ENCODE measurements at regions not wholly inside any gene's neighbourhood (a gene's known extent, or its start where the extent isn't known, plus 50 kb on each side); places are given as distances from the start of the nearest gene placed in this dataset.
A peak's percentile ranks its signal among the peaks of the same experiment; 100 is the strongest.
"Not testable (repeated sequence)": the region's sequence is repeated elsewhere in the genome, so short reads cannot be mapped to it uniquely, and the experiment has no call there.

- no peak for FAIRE-seq
- DNase-seq (ENCODE audit: low spot score) = peak; percentile 2
Measured at GRCh38 chr7:118777308-118777707, 552.8 kb downstream of the ANKRD7 start.

GRCh38 chr7:118792682-118793081 is 568.2 kb downstream of the ANKRD7 start:
- FAIRE-seq (no peak), DNase-seq (ENCODE audit: low spot score) (no peak)

GRCh38 chr7:118793582-118793981 is 569.1 kb downstream of the ANKRD7 start:
- FAIRE-seq = no peak
- no peak for DNase-seq (ENCODE audit: low spot score)

- FAIRE-seq (no peak), DNase-seq (ENCODE audit: low spot score) (no peak)
Measured at GRCh38 chr7:118794419-118794818, 569.9 kb downstream of the ANKRD7 start.

DNA sequence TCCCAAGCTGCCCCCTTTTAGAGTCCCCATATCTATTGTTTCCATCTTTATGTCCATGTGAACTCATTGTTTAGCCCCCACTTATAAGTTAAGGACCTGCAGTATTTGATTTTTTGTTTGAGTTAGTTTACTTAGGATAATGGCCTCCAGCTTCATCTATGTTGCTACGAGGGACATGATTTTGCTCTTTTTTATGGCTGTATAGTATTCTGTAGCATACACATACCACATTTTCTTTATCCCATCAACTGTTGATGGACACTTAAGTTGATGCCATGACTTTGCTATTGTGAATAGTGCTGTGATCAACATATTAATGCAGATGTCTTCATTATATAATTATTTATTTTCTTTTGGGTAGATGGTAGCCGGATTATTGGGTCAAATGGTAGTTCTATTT is 576.9 kb downstream of the ANKRD7 start:
- no peak for FAIRE-seq

DNA sequence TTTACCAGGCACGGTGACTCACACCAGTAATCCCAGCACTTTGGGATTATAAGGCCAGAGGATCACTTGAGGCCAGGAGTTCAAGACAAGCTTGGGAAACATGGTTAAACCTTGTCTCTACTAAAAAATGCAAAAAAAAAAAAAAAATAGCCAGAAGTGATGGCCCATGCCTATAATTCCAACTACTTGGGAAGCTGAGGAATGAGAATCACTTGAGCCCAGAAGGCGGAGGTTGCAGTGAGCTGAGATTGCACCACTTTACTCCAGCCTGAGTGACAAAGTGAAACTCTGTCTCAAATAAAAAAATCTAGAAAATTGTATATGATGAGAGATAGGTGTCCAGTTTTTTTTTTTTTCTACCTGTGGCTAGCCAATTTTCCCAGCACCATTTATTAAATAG is 578.2 kb downstream of the ANKRD7 start:
- FAIRE-seq (no peak), DNase-seq (ENCODE audit: low spot score) (no peak)

More for the DNA sequence above, 576.9 kb downstream of the ANKRD7 start:
- DNase-seq (ENCODE audit: low spot score) = no peak

GRCh38 chr7:118826246-118826645 is 601.7 kb downstream of the ANKRD7 start:
- no peak for FAIRE-seq
- no peak for DNase-seq (ENCODE audit: low spot score)

- no peak for FAIRE-seq
- DNase-seq (ENCODE audit: low spot score) = no peak
Measured at GRCh38 chr7:118836933-118837332, 612.4 kb downstream of the ANKRD7 start.

DNA sequence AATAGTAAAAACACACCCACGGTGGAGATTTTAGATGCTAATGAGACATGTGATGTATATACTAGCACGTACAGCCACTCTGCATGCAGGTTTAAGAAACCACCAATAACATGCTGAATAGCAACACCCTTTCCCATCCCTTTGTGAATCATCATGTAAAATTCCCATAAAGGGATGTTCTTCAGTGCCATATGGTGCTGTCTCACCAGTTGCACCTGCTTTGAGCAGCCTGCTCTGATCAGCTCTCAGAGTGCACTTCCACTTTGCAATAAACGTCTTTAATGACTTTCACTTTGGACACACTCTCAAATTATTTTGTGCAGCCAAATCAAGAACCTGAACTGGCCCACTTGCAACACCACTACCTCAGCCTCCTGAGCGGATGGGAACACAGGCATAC is 615.0 kb downstream of the ANKRD7 start:
- no peak for DNase-seq (ENCODE audit: low spot score)

GRCh38 chr7:118843456-118843855 is 619.0 kb downstream of the ANKRD7 start:
- no peak for FAIRE-seq
- DNase-seq (ENCODE audit: low spot score) = no peak

More for the DNA sequence above, 615.0 kb downstream of the ANKRD7 start:
- FAIRE-seq = no peak

DNA sequence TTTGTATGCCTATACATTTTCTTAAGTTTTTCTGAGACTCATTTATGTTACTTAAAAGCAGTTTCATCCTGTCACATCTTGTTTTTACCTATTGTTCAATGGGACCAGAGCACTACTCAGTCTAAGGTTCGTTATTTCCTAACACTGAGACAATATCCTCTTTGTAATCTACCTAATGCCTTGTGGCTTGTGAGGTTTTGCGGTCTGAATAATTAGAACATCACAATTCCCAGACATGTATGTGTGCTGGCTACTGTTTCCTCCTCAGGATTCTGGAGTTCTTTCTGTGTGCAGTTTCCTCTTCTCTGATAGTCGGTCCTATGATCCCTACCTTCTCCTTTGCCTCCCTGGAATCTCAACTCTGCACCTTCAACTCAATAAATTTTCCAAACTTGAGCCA is 620.2 kb downstream of the ANKRD7 start:
- FAIRE-seq (no peak), DNase-seq (ENCODE audit: low spot score) (peak; percentile 33)

- DNase-seq (ENCODE audit: low spot score) (no peak), FAIRE-seq (no peak)
Measured at GRCh38 chr7:118845791-118846190, 621.3 kb downstream of the ANKRD7 start.

- DNase-seq (ENCODE audit: low spot score) (no peak), FAIRE-seq (no peak)
Measured at GRCh38 chr7:118846977-118847376, 622.5 kb downstream of the ANKRD7 start.

DNA sequence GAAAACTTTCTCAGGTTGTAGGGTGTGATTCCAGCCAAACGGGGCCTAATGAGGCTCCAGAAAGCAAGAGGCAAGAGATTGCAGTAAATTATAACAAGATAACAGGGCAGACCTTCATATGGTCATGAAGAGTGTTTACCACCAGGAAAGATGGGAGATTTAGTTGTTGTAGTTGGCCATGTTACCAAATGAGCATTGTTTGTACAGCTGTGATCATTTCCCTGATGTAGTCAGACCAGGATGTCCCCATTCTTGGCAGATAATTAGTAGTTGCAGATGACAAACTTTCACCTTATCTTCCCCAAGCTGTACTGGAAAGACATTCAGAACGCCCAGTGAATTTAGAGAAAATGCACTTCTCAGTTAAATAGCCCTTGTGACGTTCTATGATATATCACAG is 630.8 kb downstream of the ANKRD7 start:
- FAIRE-seq = no peak
- no peak for DNase-seq (ENCODE audit: low spot score)

GRCh38 chr7:118858651-118859149 is 634.2 kb downstream of the ANKRD7 start:
- DNase-seq (ENCODE audit: low spot score) (no peak), FAIRE-seq (no peak)

GRCh38 chr7:118861581-118861980 is 637.1 kb downstream of the ANKRD7 start:
- FAIRE-seq (no peak), DNase-seq (ENCODE audit: low spot score) (no peak)

- FAIRE-seq = no peak
- DNase-seq (ENCODE audit: low spot score) = no peak
Measured at GRCh38 chr7:118862740-118863139, 638.2 kb downstream of the ANKRD7 start.

DNA sequence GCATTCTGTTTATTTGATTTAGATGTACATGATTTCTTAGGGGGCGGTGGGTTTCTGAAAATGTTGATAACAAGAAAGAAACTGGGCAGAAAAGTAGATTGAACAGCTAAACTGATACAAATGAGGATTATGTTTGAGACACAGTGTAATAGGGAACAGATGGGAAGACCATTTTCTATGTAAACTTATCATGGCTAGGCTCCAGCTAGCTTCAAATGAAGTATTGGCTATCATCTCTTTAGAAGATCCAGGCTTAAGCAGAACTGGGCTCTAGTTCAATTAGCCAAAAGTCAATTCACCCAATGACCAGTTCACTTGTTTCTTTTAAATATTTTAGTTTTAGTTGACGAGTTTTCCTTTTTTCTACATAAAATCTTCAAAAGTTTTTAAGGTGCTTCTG is 639.5 kb downstream of the ANKRD7 start:
- no peak for FAIRE-seq

DNA sequence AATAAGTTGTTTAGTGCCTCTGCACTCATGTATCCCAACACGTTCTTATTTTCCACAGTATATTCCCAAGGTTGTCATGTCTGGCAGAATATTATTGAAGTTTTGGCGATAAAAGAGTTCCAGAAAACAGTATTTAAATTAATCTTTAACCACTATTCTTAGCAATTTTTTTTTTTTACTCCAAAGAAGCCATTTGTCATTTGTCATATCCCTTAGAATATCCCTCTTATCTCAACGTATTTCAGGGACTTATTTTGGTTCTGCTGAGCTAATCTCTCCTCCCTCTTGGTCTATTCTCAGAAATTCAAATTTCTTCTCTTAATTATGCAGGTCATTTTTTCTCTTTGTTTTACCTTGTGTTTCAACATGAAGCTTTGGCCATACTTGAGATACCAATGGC is 643.4 kb downstream of the ANKRD7 start:
- DNase-seq (ENCODE audit: low spot score) (no peak), FAIRE-seq (no peak)

More for the DNA sequence above, 639.5 kb downstream of the ANKRD7 start:
- DNase-seq (ENCODE audit: low spot score) = no peak

GRCh38 chr7:118869141-118869540 is 644.6 kb downstream of the ANKRD7 start:
- FAIRE-seq; DNase-seq (ENCODE audit: low spot score): not testable (repeated sequence)

- FAIRE-seq (no peak), DNase-seq (ENCODE audit: low spot score) (no peak)
Measured at GRCh38 chr7:118870187-118870586, 645.7 kb downstream of the ANKRD7 start.

DNA sequence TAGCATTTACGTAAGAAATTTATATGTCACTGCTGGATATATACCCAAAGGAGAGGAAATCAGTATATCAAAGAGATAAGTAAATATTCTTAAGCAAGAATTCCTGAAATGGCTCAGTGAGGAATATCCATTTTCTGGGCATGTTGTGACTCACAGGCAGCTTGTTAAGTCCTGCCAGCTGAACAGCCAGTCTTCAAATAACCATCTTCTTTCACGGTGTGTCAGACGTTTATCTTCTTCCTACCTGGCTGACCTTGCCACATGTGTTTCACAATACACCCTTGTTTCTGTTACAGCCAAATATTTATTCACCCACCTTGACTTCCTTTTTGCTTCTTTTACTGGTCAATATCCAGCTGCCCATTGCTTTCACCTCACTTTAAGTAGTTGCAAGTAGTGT is 648.1 kb downstream of the ANKRD7 start:
- FAIRE-seq (no peak), DNase-seq (ENCODE audit: low spot score) (peak; percentile 9)

GRCh38 chr7:118877187-118877586 is 652.7 kb downstream of the ANKRD7 start:
- no peak for FAIRE-seq
- DNase-seq (ENCODE audit: low spot score) = no peak

GRCh38 chr7:118878336-118878735 is 653.8 kb downstream of the ANKRD7 start:
- DNase-seq (ENCODE audit: low spot score) (no peak), FAIRE-seq (no peak)
